ENCODE measurements at regions not wholly inside any gene's neighbourhood (a gene's known extent, or its start where the extent isn't known, plus 50 kb on each side); places are given as distances from the start of the nearest gene placed in this dataset.
A peak's percentile ranks its signal among the peaks of the same experiment; 100 is the strongest.

DNA sequence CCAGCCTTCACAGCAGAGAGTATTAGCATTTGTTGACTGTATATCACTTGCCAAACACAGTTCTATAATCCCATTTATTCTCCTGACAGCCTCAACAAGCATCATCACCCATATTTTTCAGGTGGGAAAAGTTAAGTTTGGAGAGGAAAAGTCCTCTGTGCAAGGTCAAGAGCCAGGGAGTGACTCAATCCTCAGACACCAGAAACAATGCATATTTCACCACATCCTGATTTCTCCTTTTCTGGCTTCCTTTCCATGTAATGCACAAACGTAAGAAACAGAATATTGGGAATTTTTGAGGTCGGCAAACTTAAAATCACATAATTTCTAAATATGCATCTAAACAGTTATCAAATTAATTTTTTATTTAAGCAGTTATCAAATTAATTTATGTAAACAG is 116.0 kb upstream of the GADL1 start:
- POLR2A ChIA-PET (ENCODE audit: low non-redundant PET) = no interaction called here
- DNase-seq (ENCODE audit: low spot score) = no peak
- H3K27ac ChIP-seq = no peak overlapping the region
- CTCF ChIA-PET = interaction anchor here (0.6 kb wide), 1 partner anchor 11 kb away, joined by 3 read pairs; no protein-coding TSS in a partner anchor
- TF ChIP-seq, protein P1, sequence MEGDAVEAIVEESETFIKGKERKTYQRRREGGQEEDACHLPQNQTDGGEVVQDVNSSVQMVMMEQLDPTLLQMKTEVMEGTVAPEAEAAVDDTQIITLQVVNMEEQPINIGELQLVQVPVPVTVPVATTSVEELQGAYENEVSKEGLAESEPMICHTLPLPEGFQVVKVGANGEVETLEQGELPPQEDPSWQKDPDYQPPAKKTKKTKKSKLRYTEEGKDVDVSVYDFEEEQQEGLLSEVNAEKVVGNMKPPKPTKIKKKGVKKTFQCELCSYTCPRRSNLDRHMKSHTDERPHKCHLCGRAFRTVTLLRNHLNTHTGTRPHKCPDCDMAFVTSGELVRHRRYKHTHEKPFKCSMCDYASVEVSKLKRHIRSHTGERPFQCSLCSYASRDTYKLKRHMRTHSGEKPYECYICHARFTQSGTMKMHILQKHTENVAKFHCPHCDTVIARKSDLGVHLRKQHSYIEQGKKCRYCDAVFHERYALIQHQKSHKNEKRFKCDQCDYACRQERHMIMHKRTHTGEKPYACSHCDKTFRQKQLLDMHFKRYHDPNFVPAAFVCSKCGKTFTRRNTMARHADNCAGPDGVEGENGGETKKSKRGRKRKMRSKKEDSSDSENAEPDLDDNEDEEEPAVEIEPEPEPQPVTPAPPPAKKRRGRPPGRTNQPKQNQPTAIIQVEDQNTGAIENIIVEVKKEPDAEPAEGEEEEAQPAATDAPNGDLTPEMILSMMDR (conservative IDR thresholded peaks at IDR 0.05; ENCODE audit: low read depth) = no peak

DNA sequence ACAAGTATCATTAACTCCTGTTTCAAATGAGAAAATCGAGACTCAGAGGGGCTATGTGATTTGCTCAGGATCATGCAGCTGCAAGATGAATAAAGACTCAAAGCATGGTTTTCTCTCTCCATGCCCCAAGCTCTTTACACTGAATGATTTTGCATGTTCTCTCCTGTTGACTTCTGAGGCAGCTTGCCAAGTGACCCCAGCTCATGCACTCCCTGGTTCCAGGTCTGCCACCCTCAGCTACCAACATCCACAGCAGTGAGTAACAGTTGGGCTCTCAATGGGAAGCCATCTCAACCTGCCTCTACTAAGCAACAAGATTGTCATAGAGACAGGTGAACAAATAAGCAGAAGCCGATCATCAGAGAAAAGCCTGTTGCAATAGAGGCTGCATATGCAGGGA is 116.9 kb upstream of the GADL1 start:
- ChIA-PET POLR2A (ENCODE audit: low non-redundant PET) (no interaction called here), CTCF (interaction anchor here (0.6 kb wide), 1 partner anchor 151 kb away, joined by 3 read pairs; no protein-coding TSS in a partner anchor)
- DNase-seq (ENCODE audit: low spot score) = no peak
- H3K27ac ChIP-seq = no peak overlapping the region
- TF ChIP-seq, protein P1 (conservative IDR thresholded peaks at IDR 0.05; ENCODE audit: low read depth) = no peak

DNA sequence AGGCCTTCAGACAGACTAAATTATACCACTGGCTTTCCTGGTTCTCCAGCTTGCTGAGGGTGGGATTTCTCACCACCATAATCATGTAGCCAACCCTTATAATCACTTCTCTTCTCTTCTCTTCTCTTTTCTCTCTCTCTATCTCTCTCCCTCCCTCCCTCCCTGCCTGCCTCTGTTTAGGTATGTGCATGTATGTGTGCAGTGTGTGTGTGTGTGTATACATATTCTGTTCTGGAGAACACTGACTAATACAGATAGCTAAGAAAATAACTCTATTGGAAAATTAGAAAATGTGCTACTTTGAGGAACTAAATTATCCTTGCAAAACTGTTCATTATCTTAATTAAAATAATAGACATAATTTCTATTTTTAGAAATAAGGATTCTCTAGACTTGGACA is 118.6 kb upstream of the GADL1 start:
- ChIA-PET POLR2A (ENCODE audit: low non-redundant PET) (no interaction called here), CTCF (no interaction called here)
- no peak for DNase-seq (ENCODE audit: low spot score)
- TF ChIP-seq, protein P1 (conservative IDR thresholded peaks at IDR 0.05; ENCODE audit: low read depth) = no peak
- no peak overlapping the region for H3K27ac ChIP-seq

DNA sequence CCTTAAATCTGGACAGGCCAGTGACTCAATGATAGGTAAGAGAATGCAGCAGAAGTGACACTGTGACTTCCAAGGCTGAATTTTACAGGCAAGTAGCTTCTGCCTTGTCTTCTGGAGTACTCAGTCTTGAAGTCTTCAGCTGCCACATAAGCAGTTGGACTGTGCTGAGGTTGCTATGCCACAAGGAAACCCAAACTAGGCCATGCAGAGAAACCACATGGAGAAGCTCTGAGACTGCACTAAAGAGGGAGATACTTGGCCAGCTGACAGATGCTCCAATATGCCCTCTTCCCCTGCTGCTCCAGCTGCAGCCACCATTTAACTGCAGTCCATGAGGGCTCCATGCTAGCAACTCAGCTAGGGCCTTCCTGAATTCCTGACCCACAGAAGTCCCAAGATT is 119.4 kb upstream of the GADL1 start:
- POLR2A ChIA-PET (ENCODE audit: low non-redundant PET) = no interaction called here
- no peak overlapping the region for H3K27ac ChIP-seq
- TF ChIP-seq, protein P1 (conservative IDR thresholded peaks at IDR 0.05; ENCODE audit: low read depth) = no peak
- CTCF ChIA-PET = no interaction called here
- DNase-seq (ENCODE audit: low spot score) = no peak

DNA sequence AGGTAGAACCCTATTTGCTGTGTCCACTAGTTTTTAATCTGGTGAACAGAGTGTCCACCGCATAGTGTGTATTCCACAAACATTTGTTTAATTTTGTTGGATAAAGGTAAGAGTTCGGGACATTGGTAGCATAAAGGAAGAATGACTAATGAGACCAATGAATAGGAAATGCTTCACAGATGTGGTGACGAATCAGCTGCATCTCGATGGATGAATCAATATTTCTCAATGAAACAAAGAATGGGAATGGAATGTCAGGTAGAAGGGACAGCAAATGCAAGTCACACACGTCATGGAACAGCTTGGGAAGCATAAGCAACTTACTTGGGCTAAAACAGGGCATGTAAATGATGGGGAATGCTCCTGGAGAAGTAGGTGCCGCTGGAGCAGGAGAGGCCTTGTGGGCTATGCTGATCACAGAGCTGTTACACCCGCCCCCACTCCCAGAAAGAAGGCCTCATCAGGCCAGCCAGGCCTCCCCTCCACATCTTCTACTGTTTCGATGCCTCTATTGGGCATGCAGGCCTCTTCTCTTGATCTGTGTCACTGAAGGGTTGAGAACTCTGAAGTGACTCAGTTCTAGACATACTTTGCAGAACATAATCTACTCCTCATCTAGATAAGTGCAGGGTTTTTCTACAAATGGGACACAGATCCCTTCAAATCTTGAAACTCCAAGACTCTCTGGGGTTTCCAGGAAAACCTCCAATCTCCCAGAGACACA is 120.0 kb upstream of the GADL1 start:
- no peak overlapping the region for H3K27ac ChIP-seq
- TF ChIP-seq, protein P1 (conservative IDR thresholded peaks at IDR 0.05; ENCODE audit: low read depth) = no peak
- ChIA-PET CTCF (interaction anchor here (0.5 kb wide), 1 partner anchor 536 kb away, joined by 4 read pairs; no protein-coding TSS in a partner anchor), POLR2A (ENCODE audit: low non-redundant PET) (no interaction called here)
- peak; percentile 48 for DNase-seq (ENCODE audit: low spot score)

DNA sequence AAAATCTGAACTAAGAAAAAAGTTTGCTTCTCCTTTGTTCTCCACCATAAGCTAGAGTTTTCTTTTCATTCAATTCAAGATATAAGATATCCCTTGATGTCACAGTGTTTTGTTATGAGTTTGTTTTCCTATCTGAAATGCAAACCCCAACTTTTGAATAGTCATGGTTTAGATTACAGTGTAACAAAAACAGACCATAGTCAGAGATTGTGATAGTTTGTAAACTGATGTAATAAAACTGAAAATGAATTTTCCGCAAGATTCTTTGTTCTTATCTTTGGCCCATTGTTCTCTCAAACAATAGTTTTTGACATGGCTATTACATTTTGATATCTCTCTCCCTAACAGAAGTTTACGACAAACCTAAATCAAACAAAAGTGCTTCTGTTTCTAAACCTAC is 121.7 kb upstream of the GADL1 start:
- CTCF ChIA-PET = no interaction called here
- POLR2A ChIA-PET (ENCODE audit: low non-redundant PET) = no interaction called here
- H3K27ac ChIP-seq = no peak overlapping the region
- no peak for DNase-seq (ENCODE audit: low spot score)
- TF ChIP-seq, protein P1 (conservative IDR thresholded peaks at IDR 0.05; ENCODE audit: low read depth) = no peak
